Activated naive CD4-positive, alpha-beta T cell treated with Interleukin-2 at 50 U/mL for 16 hours (primary cell): ENCODE measurements at regions not wholly inside any gene's neighbourhood (a gene's known extent, or its start where the extent isn't known, plus 50 kb on each side); places are given as distances from the start of the nearest gene placed in this dataset.
A peak's percentile ranks its signal among the peaks of the same experiment; 100 is the strongest.

Source experiments
- DNase-seq: peaks from one replicate; pipeline ENCODE4 v3.0.0-alpha.2; 2020

DNA sequence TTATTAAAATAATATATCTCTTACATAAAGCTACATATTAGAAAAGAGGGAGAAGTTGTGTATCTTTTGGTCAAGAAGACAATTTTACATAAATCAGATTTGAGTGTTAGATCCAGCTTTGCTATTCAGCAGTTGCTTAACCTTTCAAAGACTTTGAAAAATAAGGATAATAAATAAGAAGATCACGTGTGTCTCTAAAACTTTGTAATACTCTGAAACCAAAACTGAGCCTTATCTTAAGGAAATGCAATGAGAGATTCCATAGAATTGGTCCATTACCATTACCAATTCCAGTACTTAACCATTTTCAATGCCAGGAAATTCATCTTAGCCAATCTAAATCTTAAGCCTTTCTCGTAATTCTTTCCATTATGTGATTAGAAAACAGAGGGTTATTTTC is 89.2 kb upstream of the COL5A2 start:
- no peak for DNase-seq

DNA sequence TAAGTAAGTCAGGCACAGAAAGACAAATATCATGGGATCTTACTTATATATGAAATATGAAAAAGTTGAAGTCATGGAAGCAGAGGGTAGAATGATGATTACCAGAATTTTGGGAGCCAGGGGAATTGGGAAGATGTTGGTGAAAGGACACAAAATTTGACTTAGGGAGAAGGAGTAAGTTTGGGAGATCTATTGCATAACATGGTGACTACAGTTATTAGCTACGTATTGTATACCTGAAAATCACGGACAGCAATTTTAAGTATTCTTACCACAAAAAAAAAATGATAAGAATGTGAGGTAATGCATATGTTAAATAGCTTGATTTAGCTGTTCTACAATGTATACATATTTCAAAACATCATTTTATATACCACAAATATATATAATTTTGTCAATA is 94.2 kb upstream of the COL5A2 start:
- DNase-seq: no peak

DNA sequence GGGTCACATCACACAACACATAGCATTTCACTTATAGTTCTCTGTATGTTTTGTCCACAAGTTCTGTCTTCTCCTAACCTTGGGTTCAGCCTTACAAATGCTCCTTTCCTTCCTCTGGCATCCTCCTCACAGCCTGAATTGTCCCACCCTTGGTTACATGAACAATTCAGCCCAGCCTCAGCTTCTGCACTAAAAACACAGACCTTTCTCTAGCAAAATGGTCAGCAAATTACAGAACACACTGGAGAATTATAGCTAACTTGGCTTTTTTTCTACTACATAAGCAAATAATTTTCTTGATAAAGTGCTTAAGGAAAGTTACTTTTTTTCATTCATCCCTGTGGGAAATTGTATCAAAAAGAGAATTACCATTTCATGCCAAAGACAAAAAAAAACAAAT is 94.8 kb upstream of the COL5A2 start:
- no peak for DNase-seq

DNA sequence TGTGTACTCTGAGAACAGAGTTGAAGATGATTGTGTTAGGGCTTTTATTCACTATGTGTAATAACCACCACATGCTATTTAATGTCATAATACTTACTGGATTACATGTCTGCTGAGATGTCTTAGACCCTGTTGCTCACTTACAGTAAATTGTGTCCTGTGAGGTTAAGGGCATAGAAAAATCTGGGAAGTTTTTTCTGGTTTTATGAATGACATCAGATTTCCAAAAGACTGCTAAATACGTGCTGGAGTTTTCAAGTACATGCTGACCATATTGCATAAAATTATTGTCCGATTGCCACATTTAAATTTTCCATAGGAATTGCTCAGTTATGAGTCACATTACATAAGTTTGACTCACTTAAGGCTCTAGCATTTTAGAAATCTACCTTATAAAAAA is 96.7 kb upstream of the COL5A2 start:
- DNase-seq: no peak

DNA sequence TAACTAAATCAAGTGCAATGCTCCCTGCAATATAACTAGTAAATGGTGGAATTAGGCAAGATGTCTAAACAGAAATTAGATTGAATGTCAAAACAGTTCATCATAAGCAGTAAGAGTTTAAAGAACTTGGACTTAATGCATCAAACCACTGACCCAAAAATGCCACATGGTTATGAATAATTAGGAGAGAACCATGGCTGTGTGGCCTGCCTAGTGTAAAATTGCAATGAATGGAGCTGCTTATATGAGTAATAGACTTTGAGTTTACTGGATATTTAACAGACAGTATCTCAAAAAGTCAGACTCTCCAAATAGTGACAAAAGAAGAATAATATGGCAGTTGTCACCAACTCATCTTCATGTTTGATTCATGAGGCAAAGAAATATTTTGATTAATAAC is 101.6 kb upstream of the COL5A2 start:
- no peak for DNase-seq

DNA sequence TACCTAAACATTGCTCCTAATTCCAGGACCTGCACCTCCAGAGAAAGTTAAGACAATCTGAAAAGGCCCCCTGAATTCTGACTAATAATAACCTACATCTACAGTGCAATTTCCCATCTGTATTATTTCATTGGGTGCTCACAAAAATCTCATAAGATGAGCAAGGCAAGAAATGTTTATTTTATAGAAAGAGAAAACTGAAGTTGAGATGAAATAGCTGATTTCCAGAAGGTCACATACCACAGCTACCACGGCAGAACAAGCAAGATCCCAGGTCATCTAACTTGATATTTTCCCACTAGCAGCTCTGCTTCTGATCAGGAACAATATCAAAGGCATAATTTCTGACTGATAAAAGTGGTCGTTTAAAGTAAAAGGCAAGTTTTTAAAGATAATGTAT is 105.8 kb upstream of the COL5A2 start:
- no peak for DNase-seq

DNA sequence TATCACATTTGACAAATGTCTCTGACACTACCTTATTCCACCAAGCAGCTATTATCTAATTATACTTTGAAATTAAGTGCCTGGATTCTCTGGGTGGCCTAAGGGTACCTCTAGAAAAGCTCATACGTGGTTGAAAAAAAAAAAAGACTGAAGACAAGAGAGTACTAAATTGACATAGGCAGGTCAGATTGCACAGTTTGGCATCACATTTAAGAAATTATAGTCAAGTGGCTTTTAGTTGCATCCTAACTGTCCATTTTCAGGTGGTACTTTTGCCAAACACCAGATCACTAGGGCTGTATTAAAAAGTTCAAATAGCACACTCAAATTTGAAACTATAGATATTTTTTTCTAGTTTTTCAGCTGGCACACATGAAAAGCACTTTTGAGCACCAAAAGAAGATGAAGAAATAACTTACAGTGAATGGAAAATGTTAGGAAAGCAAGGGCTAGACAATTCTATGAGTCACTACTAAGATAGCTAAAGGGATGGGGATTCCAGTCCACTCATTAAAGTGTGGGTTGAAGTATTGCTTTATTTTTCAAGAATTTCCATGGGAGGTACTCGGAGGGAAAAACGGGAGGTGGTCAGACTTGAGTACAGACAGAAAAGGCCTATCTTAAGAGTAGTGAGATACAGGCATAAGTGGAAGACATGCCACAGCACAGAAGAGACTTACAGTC is 106.5 kb upstream of the COL5A2 start:
- no peak for DNase-seq

DNA sequence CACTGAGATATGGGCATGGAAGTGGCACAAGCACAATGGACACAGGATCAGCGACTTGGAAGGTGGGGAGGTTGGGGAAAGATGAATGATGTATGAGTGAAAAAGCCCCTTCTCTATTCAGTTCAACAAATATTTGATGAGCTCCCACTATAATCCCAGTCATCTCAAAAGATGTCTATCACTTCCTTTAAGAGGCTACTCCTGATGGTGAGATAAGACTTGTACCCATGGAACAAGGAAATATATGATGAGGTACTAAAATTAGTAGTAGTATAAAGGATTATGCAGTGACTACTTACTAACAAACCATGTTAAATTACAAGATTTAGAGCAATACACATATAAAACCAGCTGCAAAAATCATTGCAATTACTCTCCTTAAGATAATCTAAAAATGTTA is 107.8 kb upstream of the COL5A2 start:
- no peak for DNase-seq

DNA sequence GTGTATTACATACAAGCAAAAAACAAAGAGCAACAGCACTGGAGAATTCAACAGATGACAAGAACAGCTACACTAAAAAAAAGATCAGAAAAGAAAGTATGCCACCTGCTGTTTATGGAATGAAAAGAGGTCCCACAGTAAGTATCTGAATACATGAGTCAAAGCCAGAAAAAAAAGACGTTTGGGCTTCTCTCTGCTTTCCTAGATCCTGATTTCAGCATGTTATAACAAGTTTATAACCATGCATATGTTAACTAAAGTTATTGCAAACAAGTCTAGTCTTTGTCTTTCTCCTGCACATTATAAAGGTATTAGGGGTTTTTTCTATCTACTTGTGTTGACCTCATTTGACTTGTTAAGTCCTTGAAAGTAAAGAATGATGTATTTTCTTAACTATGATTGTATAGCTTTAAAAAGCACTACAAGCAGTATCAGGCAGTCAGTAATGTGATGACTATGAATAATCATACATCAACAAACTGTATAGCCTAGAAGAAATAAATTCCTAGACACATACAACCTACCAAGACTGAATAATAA is 108.5 kb upstream of the COL5A2 start:
- no peak for DNase-seq

DNA sequence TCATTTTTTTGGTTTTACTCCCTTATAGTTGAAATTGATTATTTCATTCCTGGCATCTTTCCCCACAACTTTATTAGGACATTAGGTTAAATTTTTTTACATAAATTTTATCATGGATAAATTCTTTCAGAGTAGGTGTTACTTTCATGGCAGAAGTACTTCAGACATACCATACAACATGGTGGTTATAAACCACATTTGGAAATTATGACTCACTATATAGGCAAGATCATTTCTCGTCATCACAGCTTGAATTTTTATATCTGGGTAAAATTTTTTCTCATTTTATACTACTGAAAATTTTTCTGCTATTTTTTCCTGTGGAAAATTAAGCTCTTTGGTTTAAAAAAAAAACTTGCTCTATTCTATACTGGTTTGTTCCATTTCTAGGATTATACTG is 111.9 kb upstream of the COL5A2 start:
- DNase-seq: no peak

DNA sequence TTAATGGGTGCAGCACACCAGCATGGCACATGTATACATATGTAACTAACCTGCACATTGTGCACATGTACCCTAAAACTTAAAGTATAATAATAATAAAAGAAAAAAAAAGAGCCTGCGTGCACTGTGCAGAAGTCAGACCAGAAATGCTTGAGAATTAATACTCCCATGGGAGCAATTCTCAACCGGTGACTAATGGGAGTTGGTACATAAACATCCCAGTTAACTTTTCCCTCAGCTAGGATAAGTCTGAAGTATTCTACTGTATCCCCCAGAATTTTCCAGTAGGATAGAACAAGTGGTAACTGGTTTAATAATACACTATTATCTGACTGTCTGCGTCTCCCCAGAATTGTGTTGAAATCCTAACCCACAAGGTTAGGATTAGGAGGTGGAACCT is 113.6 kb upstream of the COL5A2 start:
- DNase-seq: no peak

DNA sequence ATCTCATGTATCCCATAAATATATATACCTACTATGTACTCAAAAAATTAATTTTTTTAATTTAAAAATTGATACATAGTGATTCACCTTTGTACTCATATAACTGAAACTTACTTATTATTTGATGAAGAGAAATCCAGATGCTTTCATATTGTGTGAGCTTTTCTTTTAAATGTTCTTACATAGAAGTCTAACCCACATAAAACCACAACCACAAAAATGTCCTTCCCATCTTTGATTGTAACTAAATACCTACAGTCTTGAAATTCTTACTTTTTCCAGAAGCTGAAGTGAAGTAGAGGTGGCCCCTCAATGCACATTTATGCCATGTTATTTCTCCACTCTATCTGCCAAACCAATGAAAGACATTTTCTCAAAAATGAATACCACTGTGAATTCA is 117.9 kb upstream of the COL5A2 start:
- no peak for DNase-seq

DNA sequence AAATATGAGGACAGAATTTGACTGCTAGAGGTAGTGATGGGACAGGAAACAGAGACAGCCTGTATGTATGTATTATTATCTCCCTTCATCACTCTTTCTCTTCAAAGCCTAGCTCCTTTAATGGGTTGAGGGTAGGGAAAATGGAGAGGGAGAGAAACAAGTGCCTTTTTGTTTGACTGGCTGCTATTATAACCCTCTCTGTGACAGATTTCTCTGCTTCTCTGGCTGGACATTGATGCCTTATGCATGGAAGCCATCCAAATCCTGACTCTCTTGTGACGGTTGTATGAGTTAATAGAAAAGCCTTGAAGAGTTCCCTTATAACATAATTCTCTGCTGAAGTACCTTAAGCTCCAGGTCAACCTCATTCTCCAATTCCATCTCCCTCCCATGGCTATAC is 118.5 kb upstream of the COL5A2 start:
- DNase-seq: no peak

DNA sequence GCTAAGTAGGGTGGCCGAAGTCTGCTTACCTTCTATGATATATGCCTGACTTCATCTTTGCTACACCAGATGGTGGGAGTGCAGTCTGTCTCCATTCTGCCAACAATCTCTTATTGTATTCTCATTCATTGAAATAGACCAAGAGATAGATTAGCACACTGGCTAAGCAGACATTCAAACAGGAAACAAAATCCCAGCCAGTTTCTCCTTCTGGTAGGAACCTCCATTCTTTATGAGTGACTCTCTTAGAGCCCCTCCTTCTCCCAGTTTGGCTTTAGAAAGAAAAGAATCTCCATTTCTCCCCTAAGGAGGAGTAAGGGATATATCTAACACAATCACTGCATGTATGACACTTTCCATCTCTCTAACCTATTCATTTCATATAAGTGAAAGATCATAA is 118.9 kb upstream of the COL5A2 start:
- no peak for DNase-seq

DNA sequence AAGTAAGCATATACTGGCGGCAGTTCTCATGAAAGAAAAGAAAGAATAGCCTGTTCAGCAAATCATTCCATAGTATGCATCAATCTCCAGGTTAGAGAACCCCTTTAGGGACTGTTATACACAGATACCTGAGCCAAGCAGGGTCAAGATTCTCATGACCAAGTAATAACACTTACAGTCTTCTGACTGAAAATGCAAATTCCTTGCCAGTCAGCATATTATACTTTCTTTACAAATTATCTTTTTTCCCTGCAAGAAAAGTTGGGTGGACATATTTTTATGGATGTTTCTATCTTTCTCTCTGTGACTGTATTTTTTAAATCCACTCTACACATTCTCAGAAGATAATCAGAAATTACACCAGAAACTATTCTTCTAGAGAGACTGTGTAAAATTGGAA is 120.4 kb upstream of the COL5A2 start:
- no peak for DNase-seq

DNA sequence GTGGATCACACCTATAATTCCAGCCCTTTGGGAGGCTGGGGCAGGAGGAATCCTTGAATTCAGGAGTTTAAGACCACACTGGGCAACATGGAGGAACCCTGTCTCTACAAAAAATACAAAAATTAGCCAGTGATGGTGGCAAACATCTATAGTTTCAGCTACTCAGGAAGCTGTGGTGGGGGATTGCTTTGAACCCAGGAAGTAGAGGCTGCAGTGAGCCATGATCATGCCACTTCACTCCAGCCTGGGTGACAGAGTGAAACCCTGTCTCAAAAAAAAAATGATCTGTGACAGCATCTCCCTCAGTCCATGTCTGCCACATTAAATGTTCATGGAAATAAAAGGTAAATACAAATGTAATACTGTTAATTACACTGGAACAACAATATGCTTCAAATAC is 121.4 kb upstream of the COL5A2 start:
- no peak for DNase-seq

DNA sequence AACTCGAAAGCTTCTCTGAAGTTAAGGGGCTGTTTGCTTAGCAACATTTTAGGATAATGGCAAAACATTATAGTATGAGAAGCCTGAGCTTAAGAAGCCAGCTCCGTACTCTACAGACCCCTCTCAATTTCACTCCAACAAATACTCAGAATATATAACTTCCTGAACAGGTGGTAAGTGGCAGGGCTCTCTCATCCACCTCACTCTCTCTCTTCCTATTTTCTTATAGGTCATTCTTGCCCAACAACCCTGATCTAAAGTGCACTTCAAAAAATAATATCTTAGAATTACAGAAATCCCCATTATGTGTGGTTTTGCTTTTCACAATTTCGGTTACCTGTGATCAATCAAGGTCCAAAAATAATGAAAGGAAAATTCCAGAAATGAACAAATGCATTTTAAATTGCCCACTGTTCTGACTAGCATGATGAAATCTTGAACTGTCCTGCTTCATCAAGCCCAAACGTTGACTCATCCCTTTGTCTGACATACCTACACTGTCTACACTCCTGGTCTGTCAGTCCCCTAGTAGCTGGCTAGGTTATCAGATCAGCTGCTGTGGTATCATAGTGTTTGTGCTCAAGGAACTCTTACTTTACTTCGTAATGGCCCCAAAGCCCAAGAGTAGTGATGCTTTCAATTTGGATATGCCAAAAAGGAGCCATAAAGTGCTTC is 122.8 kb upstream of the COL5A2 start:
- DNase-seq: no peak

DNA sequence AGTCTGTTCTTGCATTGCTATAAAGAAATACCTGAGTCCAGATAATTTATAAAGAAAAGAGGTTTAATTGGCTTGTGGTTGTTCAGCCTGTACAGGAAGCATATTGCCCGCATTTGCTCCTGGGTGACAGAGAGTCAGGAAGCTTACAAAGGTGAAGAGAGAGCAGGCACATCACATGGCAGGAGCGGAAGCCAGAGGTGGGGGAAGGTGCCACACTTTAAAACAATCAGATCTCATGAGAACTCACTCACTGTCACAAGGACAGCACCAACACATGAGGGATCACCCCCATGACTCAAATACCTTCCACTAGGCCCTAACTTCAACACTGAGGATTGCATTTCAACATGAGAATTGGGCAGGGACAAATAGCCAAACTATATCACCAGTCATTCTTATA is 124.8 kb upstream of the COL5A2 start:
- DNase-seq: peak; percentile 16

DNA sequence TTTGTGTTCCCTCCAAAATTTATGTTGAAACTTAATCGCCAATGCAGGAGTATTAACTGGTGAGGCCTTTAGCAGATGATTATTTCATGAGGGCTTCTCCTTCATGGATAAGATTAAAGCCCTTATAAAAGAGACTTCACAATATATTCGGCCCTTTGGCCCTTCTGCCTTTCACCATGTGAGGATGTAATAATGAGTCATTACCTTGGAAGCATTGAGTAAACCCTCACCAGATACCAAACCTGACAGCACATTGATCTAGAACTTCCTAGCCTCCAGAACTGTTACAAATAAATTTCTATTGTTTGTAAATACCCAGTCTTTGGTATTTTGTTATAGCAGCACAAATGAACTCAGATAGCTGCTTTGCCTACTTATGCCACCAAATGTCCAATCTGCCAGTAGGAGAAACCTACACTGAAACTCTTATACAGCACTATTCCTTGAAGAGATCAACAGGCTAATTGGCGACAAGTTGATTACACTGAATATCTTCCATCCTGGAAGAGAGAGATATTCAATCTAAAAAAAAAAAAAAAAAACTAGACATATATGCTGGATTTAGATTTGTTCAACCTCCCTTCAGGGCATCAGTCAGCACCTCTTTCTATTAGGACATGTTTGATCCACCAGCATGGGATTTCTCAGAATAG is 125.9 kb upstream of the COL5A2 start:
- DNase-seq: no peak

DNA sequence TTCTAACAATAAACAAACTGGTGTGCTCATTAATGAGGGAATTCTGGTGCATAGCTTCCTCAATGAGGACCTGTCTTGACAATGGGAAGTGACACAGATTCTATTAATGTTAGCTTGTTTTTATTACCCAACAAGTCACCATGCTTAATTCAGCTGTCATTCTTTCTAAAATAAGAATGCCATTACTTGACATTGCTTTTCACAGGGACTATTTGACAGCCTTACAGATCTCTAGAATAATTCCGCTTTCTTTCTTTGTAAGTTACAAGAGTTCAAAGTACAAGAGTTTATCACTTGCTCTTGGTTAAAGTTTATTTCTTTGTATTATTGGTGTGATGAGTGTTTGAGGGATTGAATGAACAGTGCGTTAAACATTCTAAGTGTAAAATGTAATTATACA is 127.0 kb upstream of the COL5A2 start:
- DNase-seq: no peak

DNA sequence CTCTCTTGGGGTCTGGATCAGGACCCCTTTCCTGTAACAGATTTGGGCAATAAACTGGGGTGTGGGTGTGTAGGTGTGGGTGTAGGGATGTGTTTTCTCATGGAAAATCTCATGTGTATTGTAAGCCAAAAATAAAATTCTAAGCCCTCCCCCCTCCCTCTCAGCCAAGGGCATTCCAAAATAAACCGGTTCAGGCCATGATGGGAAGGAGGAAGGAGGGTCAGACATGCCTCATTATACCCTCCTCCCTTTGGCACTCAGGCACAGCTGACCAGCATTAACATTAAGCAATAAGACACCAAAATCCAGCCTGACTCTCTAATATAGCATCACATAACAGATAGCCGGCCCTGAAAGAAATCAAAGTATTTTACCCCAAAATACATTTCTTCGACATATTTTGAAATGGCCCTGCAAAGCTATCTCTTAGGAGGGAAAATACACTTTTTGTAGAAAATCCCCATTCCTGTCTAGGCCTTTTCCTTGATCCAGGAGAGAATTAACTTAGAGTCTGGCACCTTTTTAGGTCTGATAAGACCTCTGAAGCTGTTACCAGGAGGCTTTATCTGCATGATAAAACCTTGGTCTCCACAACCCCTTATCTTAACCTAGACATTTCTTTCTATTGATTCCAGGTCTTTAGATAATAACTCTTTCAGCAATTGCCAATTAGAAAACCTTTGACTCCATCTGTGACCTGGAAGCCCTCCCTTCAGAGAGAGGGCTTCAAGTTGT is 128.7 kb upstream of the COL5A2 start:
- no peak for DNase-seq

DNA sequence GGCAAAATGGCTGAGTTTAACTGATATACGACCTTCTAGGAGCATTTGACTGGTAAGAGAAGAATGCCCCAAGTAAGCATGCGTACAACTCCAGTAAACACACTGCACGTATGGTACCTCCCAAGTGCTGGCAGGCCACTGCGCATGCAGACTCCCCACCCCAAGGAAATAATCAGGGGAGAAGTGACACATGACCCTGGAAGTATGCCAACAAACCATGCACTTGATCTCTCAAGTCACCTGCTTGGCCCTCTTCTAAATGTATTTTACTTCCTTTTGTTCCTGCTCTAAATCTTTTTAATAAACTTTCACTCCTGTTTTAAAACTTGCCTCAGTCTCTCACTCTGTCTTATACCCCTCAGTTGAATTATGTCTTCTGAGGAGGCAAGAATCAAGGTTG is 129.8 kb upstream of the COL5A2 start:
- DNase-seq: no peak

DNA sequence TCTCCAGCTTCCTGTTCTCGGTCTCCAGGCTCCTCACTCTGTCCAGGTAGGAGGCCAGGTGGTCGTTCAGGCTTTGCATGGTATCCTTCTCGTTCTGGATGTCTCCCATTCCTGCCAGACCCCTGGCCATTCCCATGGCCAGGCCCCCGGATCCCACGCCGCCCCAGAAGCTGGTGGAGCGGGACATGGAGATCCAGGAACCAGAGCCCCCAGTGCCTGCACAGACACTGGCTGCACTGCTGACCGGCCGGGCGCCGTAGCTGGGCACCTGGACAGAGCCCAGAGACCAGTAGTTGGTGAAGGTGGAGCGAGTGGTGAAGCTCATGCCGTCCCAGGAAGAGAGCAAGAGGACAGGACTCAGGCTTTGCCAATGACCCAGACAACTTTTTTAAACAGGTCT is 129.1 kb upstream of the WDR75 start:
- no peak for DNase-seq

DNA sequence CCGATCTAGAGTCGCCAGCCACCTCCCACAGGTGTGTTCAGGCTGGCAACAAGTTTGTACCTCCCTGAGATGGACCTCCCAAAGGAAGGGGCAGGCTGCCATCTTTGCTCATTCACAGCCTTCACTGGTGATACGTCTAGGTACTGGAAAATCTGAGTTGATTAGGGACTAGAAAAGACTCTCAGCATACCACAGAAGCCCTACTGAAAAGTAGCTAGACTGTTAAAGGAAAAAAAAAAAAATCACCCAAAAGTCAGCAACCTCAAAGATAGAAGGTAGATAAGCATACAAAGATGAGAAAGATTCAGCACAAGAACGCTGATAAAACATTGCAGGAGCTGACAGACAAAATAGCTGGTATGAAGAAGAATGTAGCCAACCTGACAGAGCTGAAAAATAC is 128.6 kb upstream of the WDR75 start:
- DNase-seq: no peak
